ENCODE measurements at regions not wholly inside any gene's neighbourhood (a gene's known extent, or its start where the extent isn't known, plus 50 kb on each side); places are given as distances from the start of the nearest gene placed in this dataset.

DNA sequence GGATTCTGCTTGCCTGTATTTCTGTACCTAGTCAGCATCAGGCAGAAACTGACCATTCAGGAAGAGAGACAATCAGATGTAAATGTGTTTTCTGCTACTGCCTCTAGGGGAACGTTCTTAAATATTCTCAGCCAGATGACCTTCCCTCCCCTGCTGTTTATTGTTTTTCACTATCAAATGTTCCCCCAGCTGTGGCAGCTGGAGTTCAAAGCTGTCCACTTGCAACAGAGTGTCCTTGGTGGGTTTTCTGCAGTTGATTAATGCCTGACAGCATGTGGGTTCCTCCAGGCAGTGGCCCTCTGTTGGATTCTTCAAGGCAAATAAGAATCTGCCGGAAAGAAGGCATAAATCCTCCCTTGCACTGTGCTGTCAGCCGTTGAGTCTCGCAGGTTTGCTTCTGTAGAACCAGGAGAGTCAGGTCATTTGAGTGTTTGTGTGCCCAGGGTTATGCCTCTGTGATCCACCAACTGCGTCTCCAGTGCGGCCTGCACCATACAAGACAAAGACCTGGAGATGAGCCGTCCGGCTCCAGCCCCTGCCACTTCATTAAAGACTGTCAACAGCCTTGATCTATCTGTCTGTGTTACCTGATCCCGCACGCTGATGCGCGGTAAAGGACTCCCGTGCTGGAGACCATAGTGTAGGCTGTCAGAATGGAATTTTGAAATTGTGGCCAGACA is 203.4 kb downstream of the GADD45G start:
- H3K27me3 ChIP-seq: peaks cover 29% of the 10 kb centered on the region

GRCh38 chr9:89808756-89809181 is 204.0 kb downstream of the GADD45G start:
- TF ChIP-seq, protein P1, sequence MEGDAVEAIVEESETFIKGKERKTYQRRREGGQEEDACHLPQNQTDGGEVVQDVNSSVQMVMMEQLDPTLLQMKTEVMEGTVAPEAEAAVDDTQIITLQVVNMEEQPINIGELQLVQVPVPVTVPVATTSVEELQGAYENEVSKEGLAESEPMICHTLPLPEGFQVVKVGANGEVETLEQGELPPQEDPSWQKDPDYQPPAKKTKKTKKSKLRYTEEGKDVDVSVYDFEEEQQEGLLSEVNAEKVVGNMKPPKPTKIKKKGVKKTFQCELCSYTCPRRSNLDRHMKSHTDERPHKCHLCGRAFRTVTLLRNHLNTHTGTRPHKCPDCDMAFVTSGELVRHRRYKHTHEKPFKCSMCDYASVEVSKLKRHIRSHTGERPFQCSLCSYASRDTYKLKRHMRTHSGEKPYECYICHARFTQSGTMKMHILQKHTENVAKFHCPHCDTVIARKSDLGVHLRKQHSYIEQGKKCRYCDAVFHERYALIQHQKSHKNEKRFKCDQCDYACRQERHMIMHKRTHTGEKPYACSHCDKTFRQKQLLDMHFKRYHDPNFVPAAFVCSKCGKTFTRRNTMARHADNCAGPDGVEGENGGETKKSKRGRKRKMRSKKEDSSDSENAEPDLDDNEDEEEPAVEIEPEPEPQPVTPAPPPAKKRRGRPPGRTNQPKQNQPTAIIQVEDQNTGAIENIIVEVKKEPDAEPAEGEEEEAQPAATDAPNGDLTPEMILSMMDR (IDR thresholded peaks at IDR 0.05): no peak
- no peaks in the 10 kb centered on the region for H3K9me3 ChIP-seq
- peaks cover 29% of the 10 kb centered on the region for H3K27me3 ChIP-seq
- H3K27ac ChIP-seq: no peak overlapping the region
- H3K4me3 ChIP-seq (ENCODE audit: low read depth in 1 of 2, low read length in 1 of 2): no peak overlapping the region
- peaks cover 0 to 9% of the 10 kb centered on the region in 2 experiments for H3K4me1 ChIP-seq (ENCODE audit: control insufficient read depth in 1 of 2, insufficient read depth in 1 of 2, low read depth in 1 of 2, low read length in 1 of 2)
- H3K36me3 ChIP-seq: no peaks in the 10 kb centered on the region

More for the DNA sequence above, 203.4 kb downstream of the GADD45G start:
- TF ChIP-seq, protein P1 (IDR thresholded peaks at IDR 0.05): no peak
- Histone ChIP-seq H3K9me3 (no peaks in the 10 kb centered on the region), H3K4me1 (ENCODE audit: control insufficient read depth in 1 of 2, insufficient read depth in 1 of 2, low read depth in 1 of 2, low read length in 1 of 2) (peaks cover 3 to 6% of the 10 kb centered on the region in 2 experiments), H3K4me3 (ENCODE audit: low read depth in 1 of 2, low read length in 1 of 2) (no peak overlapping the region), H3K27ac (no peak overlapping the region), H3K36me3 (no peaks in the 10 kb centered on the region)

DNA sequence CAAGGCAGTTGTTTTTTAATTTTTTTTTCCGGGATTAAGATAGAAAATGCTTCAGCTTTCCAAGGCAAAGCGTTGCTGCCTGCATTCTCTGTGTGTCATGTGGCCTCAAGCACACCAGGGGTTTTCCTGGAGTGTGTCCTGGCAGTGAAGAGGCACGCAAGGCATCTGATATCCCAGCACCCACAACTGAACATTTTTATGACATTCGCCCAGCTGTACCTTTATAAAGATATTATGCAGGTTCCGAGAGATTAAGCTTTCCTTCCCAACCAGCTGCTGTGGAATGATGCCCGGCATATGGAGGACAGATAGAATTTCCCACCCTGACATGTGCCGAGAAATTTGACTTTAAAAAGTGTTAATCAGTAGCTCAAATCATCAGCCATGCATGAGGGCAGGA is 205.6 kb downstream of the GADD45G start:
- peaks cover 2 to 16% of the 10 kb centered on the region in 2 experiments for H3K4me1 ChIP-seq (ENCODE audit: control insufficient read depth in 1 of 2, insufficient read depth in 1 of 2, low read depth in 1 of 2, low read length in 1 of 2)
- no peaks in the 10 kb centered on the region for H3K9me3 ChIP-seq
- TF ChIP-seq, protein P1 (IDR thresholded peaks at IDR 0.05): no peak
- no peak overlapping the region for H3K27ac ChIP-seq
- no peak overlapping the region for H3K4me3 ChIP-seq (ENCODE audit: low read depth in 1 of 2, low read length in 1 of 2)
- no peaks in the 10 kb centered on the region for H3K36me3 ChIP-seq
- H3K27me3 ChIP-seq: peaks cover 41% of the 10 kb centered on the region

- TF ChIP-seq, protein P1 (IDR thresholded peaks at IDR 0.05): no peak
Measured at GRCh38 chr9:89811356-89811755, 206.5 kb downstream of the GADD45G start.

DNA sequence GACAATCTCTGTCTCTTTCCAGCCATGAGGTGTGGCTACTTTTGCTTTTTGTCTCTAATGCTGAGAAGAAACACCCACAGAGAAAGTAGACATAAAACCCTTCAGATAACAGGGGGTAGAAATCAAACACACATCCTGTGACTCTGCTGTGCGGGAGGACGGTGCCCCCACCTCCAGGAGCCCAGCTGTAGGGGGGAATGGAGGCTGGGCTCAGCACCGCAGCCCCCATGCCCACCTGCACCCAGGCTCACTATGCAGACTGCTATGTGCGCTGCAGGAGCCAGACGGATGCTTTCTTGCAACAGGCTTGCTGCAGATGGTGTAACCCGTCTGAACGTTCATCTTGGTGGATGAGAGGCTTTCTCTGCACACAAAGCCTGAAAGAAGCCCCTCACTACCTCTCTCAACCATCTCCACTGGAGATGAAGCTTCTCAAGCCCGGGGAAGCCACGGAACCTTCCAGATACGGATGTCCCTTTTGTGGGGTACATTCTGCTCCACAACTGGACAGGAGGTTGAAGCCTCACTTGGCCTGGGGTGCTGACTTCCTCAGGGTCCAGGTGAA is 207.2 kb downstream of the GADD45G start:
- Histone ChIP-seq H3K36me3 (no peaks in the 10 kb centered on the region), H3K4me3 (ENCODE audit: low read depth in 1 of 2, low read length in 1 of 2) (no peak overlapping the region), H3K9me3 (no peaks in the 10 kb centered on the region), H3K4me1 (ENCODE audit: control insufficient read depth in 1 of 2, insufficient read depth in 1 of 2, low read depth in 1 of 2, low read length in 1 of 2) (peaks cover 2 to 16% of the 10 kb centered on the region in 2 experiments), H3K27ac (no peak overlapping the region), H3K27me3 (peaks cover 53% of the 10 kb centered on the region)
- TF ChIP-seq, protein P1 (IDR thresholded peaks at IDR 0.05): no peak

More at GRCh38 chr9:89811356-89811755, 206.5 kb downstream of the GADD45G start:
- H3K36me3 ChIP-seq: no peaks in the 10 kb centered on the region
- peaks cover 2 to 16% of the 10 kb centered on the region in 2 experiments for H3K4me1 ChIP-seq (ENCODE audit: control insufficient read depth in 1 of 2, insufficient read depth in 1 of 2, low read depth in 1 of 2, low read length in 1 of 2)
- H3K27me3 ChIP-seq: peaks cover 51% of the 10 kb centered on the region
- no peak overlapping the region for H3K27ac ChIP-seq
- no peak overlapping the region for H3K4me3 ChIP-seq (ENCODE audit: low read depth in 1 of 2, low read length in 1 of 2)
- no peaks in the 10 kb centered on the region for H3K9me3 ChIP-seq

All from neutrophil (primary cell).